Adrenal gland (tissue), 9 donors: ENCODE measurements at regions not wholly inside any gene's neighbourhood (a gene's known extent, or its start where the extent isn't known, plus 50 kb on each side); places are given as distances from the start of the nearest gene placed in this dataset.
A peak's percentile ranks its signal among the peaks of the same experiment; 100 is the strongest.

ENCODE experiments used
- DNase-seq, 7 donors: peaks; one replicate each; pipeline ENCODE4 v3.0.0-alpha.2; 2019 to 2020
- H3K27ac ChIP-seq, 5 donors: fragments of 200-600 bp; sonication (generic) in 4 of 5; 1 replicate in 3 of 5; 2 replicates in 2 of 5; pipeline versions ENCODE4 v1.5.1 to v1.8.0; 2016 to 2020; ENCODE audit warnings: mild to moderate bottlenecking in 1 of 5
- H3K27me3 ChIP-seq: fragments of 200-600 bp; 2 replicates; pipeline ENCODE4 v1.8.0; 2021
- H3K36me3 ChIP-seq, 2 donors: fragments of 200-600 bp; replicated peaks in 1 of 2; 1 replicate in 1 of 2; 2 replicates in 1 of 2; pipeline versions ENCODE4 v1.5.1 to v1.8.0; 2018 to 2022
- H3K4me1 ChIP-seq, 2 donors: fragments of 200-600 bp; replicated peaks in 1 of 2; 1 replicate in 1 of 2; 2 replicates in 1 of 2; pipeline versions ENCODE4 v1.5.1 to v1.8.0; 2018 to 2021
- H3K4me3 ChIP-seq, 4 donors: fragments of 200-600 bp; sonication (generic) in 3 of 4; one replicate each; pipeline ENCODE4 v1.5.1; 2016 to 2018
- H3K9me3 ChIP-seq, 3 donors: fragments of 200-600 bp; sonication (generic) in 1 of 3; replicated peaks in 1 of 3; 1 replicate in 2 of 3; 2 replicates in 1 of 3; pipeline versions ENCODE4 v1.5.1 to v1.8.0; 2016 to 2021
- CTCF ChIP-seq, 6 experiments: fragments of 450-650 bp in 4 of 6; fragments of 200-600 bp in 2 of 6; sonication (generic) in 1 of 6; IDR thresholded peaks; 1 replicate in 5 of 6; 2 replicates in 1 of 6; pipeline versions ENCODE4 v1.5.1 to v1.8.0; 2016 to 2021; ENCODE audit warnings: antibody characterized with exemption in 6 of 6, mild to moderate bottlenecking in 2 of 6, moderate library complexity in 1 of 6
- POLR2A ChIP-seq, 2 donors: fragments of 450-650 bp; IDR thresholded peaks; one replicate each; pipeline ENCODE4 v1.6.1; 2017; ENCODE audit warnings: antibody characterized with exemption in 2 of 2, mild to moderate bottlenecking in 2 of 2, moderate library complexity in 1 of 2
- WGBS, 4 donors: extraction: QIAGEN DNeasy Blood & Tissue Kit in 2 of 4; methylation state at CpG; one replicate each; pipeline versions ENCODE4 v1.1.5 to v1.1.7; 2013 to 2017; 5-methylcytosine and 5-hydroxymethylcytosine counted together
- intact Hi-C, 2 donors: fragments of 100-400 bp; cut with DNase I; formaldehyde crosslinking; loops; one replicate each; pipeline versions ENCODE4 v1.14.1 to v1.15.0; 2022 to 2023
- donor health status: healthy with polysubstance abuse.
- donor health status: Bipolar disorder and iron deficiency.
- donor health status: DM: yes; HTN: yes; CAD: no.
- donor health status: DM: no; HTN: no; CAD: no.
- donor health status: DM: no; HTN: no; CAD: no.

- H3K4me1 ChIP-seq, result no peaks in the 10 kb centered on the region
- intact Hi-C loops, result no loop called here
- TF ChIP-seq CTCF (IDR thresholded peaks at IDR 0.05) (no peak), POLR2A (IDR thresholded peaks at IDR 0.05) (no peak)
- H3K27me3 ChIP-seq, result no peaks in the 10 kb centered on the region
- no peak for DNase-seq
- H3K36me3 ChIP-seq, result no peaks in the 10 kb centered on the region
- no peak overlapping the region for H3K27ac ChIP-seq
- no peaks in the 10 kb centered on the region for H3K9me3 ChIP-seq
- no peak overlapping the region for H3K4me3 ChIP-seq
- 77 to 84% (median 80%) methylated on average over 7 of the region's 7 CpGs for WGBS, 4 donors
Observed at GRCh38 chr3:72111265-72112205, 326.6 kb upstream of the PROK2 start.

GRCh38 chr3:72109327-72110259 is 324.6 kb upstream of the PROK2 start:
- WGBS, 4 donors, result 84 to 89% (median 86%) methylated on average over 14 to 17 of the region's 17 CpGs
- no peak for DNase-seq
- H3K4me3 ChIP-seq, result no peak overlapping the region
- no peaks in the 10 kb centered on the region for H3K36me3 ChIP-seq
- H3K27me3 ChIP-seq, result no peaks in the 10 kb centered on the region
- H3K9me3 ChIP-seq, result no peaks in the 10 kb centered on the region
- H3K4me1 ChIP-seq, result no peaks in the 10 kb centered on the region
- intact Hi-C loops, result no loop called here
- no peak for TF ChIP-seq POLR2A (IDR thresholded peaks at IDR 0.05)
- no peak for TF ChIP-seq CTCF (IDR thresholded peaks at IDR 0.05)
- H3K27ac ChIP-seq, result no peak overlapping the region

- no peaks in the 10 kb centered on the region for H3K36me3 ChIP-seq
- peaks cover 0 to 14% of the 10 kb centered on the region in 2 donors for H3K4me1 ChIP-seq
- TF ChIP-seq POLR2A (IDR thresholded peaks at IDR 0.05), result no peak
- no peak for TF ChIP-seq CTCF (IDR thresholded peaks at IDR 0.05)
- intact Hi-C loops, result no loop called here
- H3K9me3 ChIP-seq, result no peaks in the 10 kb centered on the region
- DNase-seq, result no peak
- no peaks in the 10 kb centered on the region for H3K27me3 ChIP-seq
- no peak overlapping the region for H3K27ac ChIP-seq
- no peak overlapping the region for H3K4me3 ChIP-seq
- 72 to 89% (median 83%) methylated on average over 6 of the region's 6 CpGs for WGBS, 4 donors
Observed at GRCh38 chr3:72105306-72105705, 320.4 kb upstream of the PROK2 start.

- DNase-seq, result peak in 1 of 7 donors; percentile 14
- intact Hi-C loops, result no loop called here
- H3K4me3 ChIP-seq, result no peak overlapping the region
- no peak overlapping the region for H3K27ac ChIP-seq
- no peaks in the 10 kb centered on the region for H3K9me3 ChIP-seq
- TF ChIP-seq POLR2A (IDR thresholded peaks at IDR 0.05) (no peak), CTCF (IDR thresholded peaks at IDR 0.05) (no peak)
- 63 to 74% (median 71%) methylated on average over 5 of the region's 5 CpGs for WGBS, 4 donors
- H3K36me3 ChIP-seq, result no peaks in the 10 kb centered on the region
- peaks cover 0 to 16% of the 10 kb centered on the region in 2 donors for H3K4me1 ChIP-seq
- H3K27me3 ChIP-seq, result no peaks in the 10 kb centered on the region
Observed at GRCh38 chr3:72102112-72102616, 317.2 kb upstream of the PROK2 start.
